ENCODE measurements at regions not wholly inside any gene's neighbourhood (a gene's known extent, or its start where the extent isn't known, plus 50 kb on each side); places are given as distances from the start of the nearest gene placed in this dataset.

- ChIA-PET CTCF (interaction anchor here (1.3 to 2.3 kb wide), 4 partner anchors 11 to 181 kb away, joined by 3 to 7 read pairs (median 5); no protein-coding TSS in a partner anchor), POLR2A (interaction anchor here (0.6 to 0.7 kb wide), 2 partner anchors 200 to 235 kb away, joined by 4 read pairs; no protein-coding TSS in a partner anchor)
- H3K36me3 Mint-ChIP-seq: no peaks in the 10 kb centered on the region
- DNase-seq (ENCODE audit: low spot score): no peak
- H3K4me3 Mint-ChIP-seq: no peak overlapping the region
- no peak overlapping the region for H3K27ac Mint-ChIP-seq
- no peaks in the 10 kb centered on the region for H3K9me3 Mint-ChIP-seq
- no peak for ATAC-seq
- no peaks in the 10 kb centered on the region for H3K27me3 Mint-ChIP-seq (ENCODE audit: low read depth)
- no peak for TF ChIP-seq ZNF671 (CRISPR knock-in tag; IDR thresholded peaks at IDR 0.05)
- no peak for TF ChIP-seq ZBTB21 (CRISPR knock-in tag; IDR thresholded peaks at IDR 0.05; ENCODE audit: borderline replicate concordance)
- no peak for TF ChIP-seq CREB1 (CRISPR knock-in tag; IDR thresholded peaks at IDR 0.05)
- TF ChIP-seq CREM (CRISPR knock-in tag; IDR thresholded peaks at IDR 0.05): no peak
- no peak for TF ChIP-seq MXD4 (CRISPR knock-in tag; IDR thresholded peaks at IDR 0.05; ENCODE audit: borderline replicate concordance)
- TF ChIP-seq ZNF512 (CRISPR knock-in tag; IDR thresholded peaks at IDR 0.05; ENCODE audit: borderline replicate concordance): no peak
- TF ChIP-seq ATF2 (CRISPR knock-in tag; IDR thresholded peaks at IDR 0.05; ENCODE audit: borderline replicate concordance, low read depth): no peak
- no peak for TF ChIP-seq TEAD1 (CRISPR knock-in tag; IDR thresholded peaks at IDR 0.05)
- TF ChIP-seq HMGXB4 (CRISPR knock-in tag; IDR thresholded peaks at IDR 0.05): no peak
- TF ChIP-seq ERG (CRISPR knock-in tag; IDR thresholded peaks at IDR 0.05): no peak
- TF ChIP-seq, protein P1, sequence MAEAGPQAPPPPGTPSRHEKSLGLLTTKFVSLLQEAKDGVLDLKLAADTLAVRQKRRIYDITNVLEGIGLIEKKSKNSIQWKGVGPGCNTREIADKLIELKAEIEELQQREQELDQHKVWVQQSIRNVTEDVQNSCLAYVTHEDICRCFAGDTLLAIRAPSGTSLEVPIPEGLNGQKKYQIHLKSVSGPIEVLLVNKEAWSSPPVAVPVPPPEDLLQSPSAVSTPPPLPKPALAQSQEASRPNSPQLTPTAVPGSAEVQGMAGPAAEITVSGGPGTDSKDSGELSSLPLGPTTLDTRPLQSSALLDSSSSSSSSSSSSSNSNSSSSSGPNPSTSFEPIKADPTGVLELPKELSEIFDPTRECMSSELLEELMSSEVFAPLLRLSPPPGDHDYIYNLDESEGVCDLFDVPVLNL (CRISPR knock-in tag; IDR thresholded peaks at IDR 0.05; ENCODE audit: borderline replicate concordance, low read depth): no peak
- TF ChIP-seq JUN (CRISPR knock-in tag; IDR thresholded peaks at IDR 0.05): no peak
- no peak for TF ChIP-seq EMX1 (CRISPR knock-in tag; IDR thresholded peaks at IDR 0.05)
- H3K4me1 Mint-ChIP-seq: peaks cover 16% of the 10 kb centered on the region
Measured at GRCh38 chr3:150314248-150315004, 93.7 kb upstream of the TSC22D2 start.

GRCh38 chr3:150312018-150312657, 96.0 kb upstream of the TSC22D2 start:
- H3K4me3 Mint-ChIP-seq: no peak overlapping the region
- peaks cover 16% of the 10 kb centered on the region for H3K4me1 Mint-ChIP-seq
- CTCF ChIA-PET: no interaction called here
- POLR2A ChIA-PET: no interaction called here
- no peaks in the 10 kb centered on the region for H3K27me3 Mint-ChIP-seq (ENCODE audit: low read depth)
- H3K27ac Mint-ChIP-seq: no peak overlapping the region
- H3K9me3 Mint-ChIP-seq: no peaks in the 10 kb centered on the region
- H3K36me3 Mint-ChIP-seq: no peaks in the 10 kb centered on the region
- ATAC-seq (no peak), DNase-seq (ENCODE audit: low spot score) (no peak)
- TF ChIP-seq ZMAT4 (CRISPR knock-in tag; IDR thresholded peaks at IDR 0.05) (no peak), E2F5 (CRISPR knock-in tag; IDR thresholded peaks at IDR 0.05) (no peak), ZNF317 (CRISPR knock-in tag; IDR thresholded peaks at IDR 0.05; ENCODE audit: borderline replicate concordance, low read depth) (no peak), ZNF219 (CRISPR knock-in tag; IDR thresholded peaks at IDR 0.05; ENCODE audit: borderline replicate concordance) (no peak), MXD4 (CRISPR knock-in tag; IDR thresholded peaks at IDR 0.05; ENCODE audit: borderline replicate concordance) (no peak), NFE2L1 (CRISPR knock-in tag; IDR thresholded peaks at IDR 0.05) (no peak), ATF1 (CRISPR knock-in tag; IDR thresholded peaks at IDR 0.05) (no peak), ERG (CRISPR knock-in tag; IDR thresholded peaks at IDR 0.05) (no peak)
- TF ChIP-seq, protein P2, sequence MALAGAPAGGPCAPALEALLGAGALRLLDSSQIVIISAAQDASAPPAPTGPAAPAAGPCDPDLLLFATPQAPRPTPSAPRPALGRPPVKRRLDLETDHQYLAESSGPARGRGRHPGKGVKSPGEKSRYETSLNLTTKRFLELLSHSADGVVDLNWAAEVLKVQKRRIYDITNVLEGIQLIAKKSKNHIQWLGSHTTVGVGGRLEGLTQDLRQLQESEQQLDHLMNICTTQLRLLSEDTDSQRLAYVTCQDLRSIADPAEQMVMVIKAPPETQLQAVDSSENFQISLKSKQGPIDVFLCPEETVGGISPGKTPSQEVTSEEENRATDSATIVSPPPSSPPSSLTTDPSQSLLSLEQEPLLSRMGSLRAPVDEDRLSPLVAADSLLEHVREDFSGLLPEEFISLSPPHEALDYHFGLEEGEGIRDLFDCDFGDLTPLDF (CRISPR knock-in tag; IDR thresholded peaks at IDR 0.05): no peak
- TF ChIP-seq, protein P3, sequence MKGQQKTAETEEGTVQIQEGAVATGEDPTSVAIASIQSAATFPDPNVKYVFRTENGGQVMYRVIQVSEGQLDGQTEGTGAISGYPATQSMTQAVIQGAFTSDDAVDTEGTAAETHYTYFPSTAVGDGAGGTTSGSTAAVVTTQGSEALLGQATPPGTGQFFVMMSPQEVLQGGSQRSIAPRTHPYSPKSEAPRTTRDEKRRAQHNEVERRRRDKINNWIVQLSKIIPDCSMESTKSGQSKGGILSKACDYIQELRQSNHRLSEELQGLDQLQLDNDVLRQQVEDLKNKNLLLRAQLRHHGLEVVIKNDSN (CRISPR knock-in tag; IDR thresholded peaks at IDR 0.05): no peak
